Fibroblast of lung (primary cell): ENCODE measurements at regions not wholly inside any gene's neighbourhood (a gene's known extent, or its start where the extent isn't known, plus 50 kb on each side); places are given as distances from the start of the nearest gene placed in this dataset.

Experiments
- CTCF ChIP-seq, 2 donors: IDR thresholded peaks in 1 of 2; conservative IDR thresholded peaks in 1 of 2; 1 replicate in 1 of 2; 2 replicates in 1 of 2; pipeline ENCODE4 v1.5.1; 2011 to 2012; ENCODE audit warnings: low read length in 2 of 2, control low read depth in 1 of 2, inconsistent platforms in 1 of 2, low read depth in 1 of 2, mild to moderate bottlenecking in 1 of 2
- EZH2 ChIP-seq: IDR thresholded peaks from 2 replicates; pipeline ENCODE4 v1.5.1; 2012; ENCODE audit warnings: low read length, control low read depth, mild to moderate bottlenecking; ENCODE audit errors: missing control alignments

DNA sequence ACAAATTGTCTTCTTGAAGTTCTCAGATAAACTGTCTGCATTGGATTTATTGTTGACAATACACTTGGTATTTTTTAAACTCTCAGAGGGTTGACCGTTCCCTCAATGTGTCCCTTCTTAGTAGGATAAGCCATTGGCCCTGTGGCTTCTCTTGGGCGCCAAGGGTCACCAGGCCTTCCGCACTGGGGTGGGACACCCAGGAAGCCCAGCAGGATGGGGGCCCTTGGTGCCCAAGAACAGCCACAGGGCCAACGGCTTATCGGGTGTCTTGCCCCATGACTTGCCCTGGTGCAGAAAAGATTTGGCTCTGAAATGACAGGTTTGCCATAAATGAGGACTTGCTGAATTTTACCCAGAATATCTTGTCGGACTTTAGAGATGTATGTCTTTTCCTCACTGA lies 375.0 kb downstream of the IRX2 start:
- TF ChIP-seq CTCF (conservative IDR thresholded peaks at IDR 0.05 in 1 of 2, IDR thresholded peaks at IDR 0.05 in 1 of 2; ENCODE audit: low read depth in 1 of 2, low read length in 2 of 2) (no peak), EZH2 (no peak)
